NB4 (cell line): ENCODE measurements at regions not wholly inside any gene's neighbourhood (a gene's known extent, or its start where the extent isn't known, plus 50 kb on each side); places are given as distances from the start of the nearest gene placed in this dataset.

Experiments
- DNase-seq: peaks from one replicate; pipeline ENCODE4 v3.0.0; 2010; ENCODE audit warnings: low read depth
- H3K4me3 ChIP-seq: one replicate; pipeline ENCODE4 v1.5.1; 2011; ENCODE audit warnings: mild to moderate bottlenecking, low read depth, low read length, moderate library complexity
- MYC ChIP-seq: IDR thresholded peaks from 2 replicates; pipeline ENCODE4 v1.6.1; 2011; ENCODE audit warnings: low read depth, low read length
- POLR2A ChIP-seq: IDR thresholded peaks from 2 replicates; pipeline ENCODE4 v1.6.1; 2011; ENCODE audit warnings: mild to moderate bottlenecking; ENCODE audit not compliant: insufficient read length; ENCODE audit errors: extremely low read depth
- TF ChIP-seq, protein P1 (sequence below): IDR thresholded peaks from 2 replicates; pipeline ENCODE4 v1.6.1; 2011; ENCODE audit warnings: low read depth, low read length
- TF ChIP-seq, protein P2 (sequence below): IDR thresholded peaks from one replicate; pipeline ENCODE4 v1.5.1; 2012; ENCODE audit warnings: low read depth, low read length

DNA sequence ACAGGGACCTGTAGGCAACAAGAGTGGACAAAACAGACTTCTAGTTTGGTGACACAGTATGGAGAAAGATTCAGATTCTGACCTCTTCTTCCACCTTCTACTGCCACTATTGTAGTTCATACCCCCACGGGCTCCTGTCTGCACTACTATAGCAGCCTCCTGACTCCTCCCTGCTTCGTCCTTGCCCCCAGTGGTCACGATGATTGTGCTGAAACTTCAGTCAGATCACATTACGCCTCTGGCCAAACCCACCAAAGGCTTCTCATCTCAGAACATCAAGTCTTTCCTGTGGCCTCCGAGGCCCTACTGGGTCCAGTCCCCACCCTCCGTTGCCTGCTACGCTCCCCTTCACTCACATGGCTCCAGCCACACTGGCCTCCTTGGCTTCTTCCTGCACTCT lies 147.6 kb downstream of the CYP26B1 start:
- TF ChIP-seq POLR2A = no peak
- TF ChIP-seq, protein P1, sequence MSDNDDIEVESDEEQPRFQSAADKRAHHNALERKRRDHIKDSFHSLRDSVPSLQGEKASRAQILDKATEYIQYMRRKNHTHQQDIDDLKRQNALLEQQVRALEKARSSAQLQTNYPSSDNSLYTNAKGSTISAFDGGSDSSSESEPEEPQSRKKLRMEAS = no peak
- TF ChIP-seq, protein P2, sequence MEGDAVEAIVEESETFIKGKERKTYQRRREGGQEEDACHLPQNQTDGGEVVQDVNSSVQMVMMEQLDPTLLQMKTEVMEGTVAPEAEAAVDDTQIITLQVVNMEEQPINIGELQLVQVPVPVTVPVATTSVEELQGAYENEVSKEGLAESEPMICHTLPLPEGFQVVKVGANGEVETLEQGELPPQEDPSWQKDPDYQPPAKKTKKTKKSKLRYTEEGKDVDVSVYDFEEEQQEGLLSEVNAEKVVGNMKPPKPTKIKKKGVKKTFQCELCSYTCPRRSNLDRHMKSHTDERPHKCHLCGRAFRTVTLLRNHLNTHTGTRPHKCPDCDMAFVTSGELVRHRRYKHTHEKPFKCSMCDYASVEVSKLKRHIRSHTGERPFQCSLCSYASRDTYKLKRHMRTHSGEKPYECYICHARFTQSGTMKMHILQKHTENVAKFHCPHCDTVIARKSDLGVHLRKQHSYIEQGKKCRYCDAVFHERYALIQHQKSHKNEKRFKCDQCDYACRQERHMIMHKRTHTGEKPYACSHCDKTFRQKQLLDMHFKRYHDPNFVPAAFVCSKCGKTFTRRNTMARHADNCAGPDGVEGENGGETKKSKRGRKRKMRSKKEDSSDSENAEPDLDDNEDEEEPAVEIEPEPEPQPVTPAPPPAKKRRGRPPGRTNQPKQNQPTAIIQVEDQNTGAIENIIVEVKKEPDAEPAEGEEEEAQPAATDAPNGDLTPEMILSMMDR = no peak
- TF ChIP-seq MYC = no peak
- no peak overlapping the region for H3K4me3 ChIP-seq
- DNase-seq = no peak

DNA sequence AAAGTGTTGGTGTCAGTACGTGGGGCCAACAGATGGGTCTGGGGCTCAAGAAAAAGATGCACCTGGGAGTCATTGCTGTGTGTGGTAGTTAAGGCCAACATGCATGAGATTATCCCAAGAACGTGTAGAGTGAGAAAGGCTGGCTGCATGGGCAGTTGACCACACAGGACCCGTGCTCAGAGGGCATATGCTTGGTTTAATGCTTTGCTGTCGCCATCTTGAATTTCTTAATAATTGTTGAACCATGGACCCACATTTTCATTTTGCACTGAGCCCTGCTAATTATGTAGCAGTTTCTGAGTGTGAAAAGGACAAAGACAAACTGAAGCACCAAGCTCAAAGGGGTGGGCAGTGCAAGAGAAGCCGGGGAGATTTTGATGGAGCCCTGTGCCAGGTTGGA lies 148.1 kb downstream of the CYP26B1 start:
- TF ChIP-seq, protein P2 = no peak
- no peak for TF ChIP-seq POLR2A
- TF ChIP-seq MYC = no peak
- TF ChIP-seq, protein P1 = no peak
- no peak overlapping the region for H3K4me3 ChIP-seq
- no peak for DNase-seq

GRCh38 chr2:71997843-71998242 lies 149.8 kb downstream of the CYP26B1 start:
- TF ChIP-seq, protein P1 = no peak
- TF ChIP-seq POLR2A = no peak
- TF ChIP-seq, protein P2 = no peak
- TF ChIP-seq MYC = no peak
- H3K4me3 ChIP-seq = no peak overlapping the region
- DNase-seq = no peak

DNA sequence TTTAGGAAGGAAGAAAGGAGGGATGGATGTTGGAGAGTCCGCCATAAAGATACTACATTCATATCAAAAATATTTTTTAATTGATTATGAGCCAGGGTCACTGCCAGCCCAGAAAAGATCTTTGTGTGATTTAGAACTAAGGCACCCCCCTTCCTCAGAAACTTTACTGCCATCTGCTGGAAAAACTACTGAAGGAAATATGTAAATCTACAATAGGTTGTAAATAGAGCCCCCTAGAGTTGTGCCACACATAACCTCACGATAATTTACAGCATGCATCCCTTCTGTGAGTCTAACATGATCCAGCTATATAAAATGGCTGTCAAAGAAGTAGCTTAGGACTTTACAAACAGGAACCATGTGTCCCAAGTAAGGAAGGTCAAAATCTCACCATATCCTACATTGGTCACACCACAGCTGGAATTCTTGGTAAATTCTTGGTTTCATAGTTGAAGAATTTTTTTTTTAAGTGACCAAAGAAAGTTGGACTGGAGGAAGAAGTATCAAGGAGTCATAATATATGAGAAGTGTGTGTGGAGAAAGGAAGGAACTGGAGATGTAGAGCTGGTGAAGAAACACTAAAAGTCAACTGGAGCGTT lies 152.5 kb downstream of the CYP26B1 start:
- H3K4me3 ChIP-seq = no peak overlapping the region
- TF ChIP-seq, protein P1 = 0 out of 2 replicates have a peak, but pooled peaks have one; percentile 12
- TF ChIP-seq POLR2A = no peak
- TF ChIP-seq, protein P2 = peak; percentile 73
- no peak for TF ChIP-seq MYC
- peak; percentile 77 for DNase-seq

- DNase-seq = peak; percentile 26
- TF ChIP-seq, protein P1 = no peak
- TF ChIP-seq, protein P2 = no peak
- TF ChIP-seq MYC = no peak
- TF ChIP-seq POLR2A = no peak
- no peak overlapping the region for H3K4me3 ChIP-seq
Observed at GRCh38 chr2:71992036-71992435, 155.6 kb downstream of the CYP26B1 start.
